ENCODE measurements at regions not wholly inside any gene's neighbourhood (a gene's known extent, or its start where the extent isn't known, plus 50 kb on each side); places are given as distances from the start of the nearest gene placed in this dataset.

GRCh38 chr14:21882226-21882625, 208.6 kb upstream of the OR4E1 start:
- H3K4me1 ChIP-seq (ENCODE audit: insufficient read depth, insufficient read length), result no peaks in the 10 kb centered on the region
- no peak for TF ChIP-seq ZNF274 (IDR thresholded peaks at IDR 0.05; ENCODE audit: low read depth, low read length)
- TF ChIP-seq SUZ12 (IDR thresholded peaks at IDR 0.05; ENCODE audit: extremely low read depth, insufficient read depth, insufficient read length), result no peak
- no peak for TF ChIP-seq YY1 (IDR thresholded peaks at IDR 0.05; ENCODE audit: insufficient read depth, insufficient read length)
- no peaks in the 10 kb centered on the region for H3K27me3 ChIP-seq (ENCODE audit: insufficient read depth, insufficient read length)
- no peaks in the 10 kb centered on the region for H3K36me3 ChIP-seq (ENCODE audit: insufficient read depth, insufficient read length, low read length)
- H3K4me3 ChIP-seq (ENCODE audit: insufficient read length, low read depth), result no peak overlapping the region
- no peak for DNase-seq (ENCODE audit: low read depth, low spot score)
- no peak overlapping the region for H3K9ac ChIP-seq (ENCODE audit: insufficient read length, low read depth)
- no peaks in the 10 kb centered on the region for H3K9me3 ChIP-seq (ENCODE audit: insufficient read depth, low read length)

- Histone ChIP-seq H3K4me1 (ENCODE audit: insufficient read depth, insufficient read length) (no peaks in the 10 kb centered on the region), H3K4me3 (ENCODE audit: insufficient read length, low read depth) (no peak overlapping the region), H3K9ac (ENCODE audit: insufficient read length, low read depth) (no peak overlapping the region), H3K36me3 (ENCODE audit: insufficient read depth, insufficient read length, low read length) (no peaks in the 10 kb centered on the region), H3K27me3 (ENCODE audit: insufficient read depth, insufficient read length) (no peaks in the 10 kb centered on the region), H3K9me3 (ENCODE audit: insufficient read depth, low read length) (no peaks in the 10 kb centered on the region)
- no peak for TF ChIP-seq ZNF274 (IDR thresholded peaks at IDR 0.05; ENCODE audit: low read depth, low read length)
- DNase-seq (ENCODE audit: low read depth, low spot score), result no peak
Measured at GRCh38 chr14:21880918-21881317, 207.3 kb upstream of the OR4E1 start.

GRCh38 chr14:21875791-21876190, 202.2 kb upstream of the OR4E1 start:
- Histone ChIP-seq H3K9ac (ENCODE audit: insufficient read length, low read depth) (no peak overlapping the region), H3K9me3 (ENCODE audit: insufficient read depth, low read length) (no peaks in the 10 kb centered on the region), H3K27me3 (ENCODE audit: insufficient read depth, insufficient read length) (no peaks in the 10 kb centered on the region), H3K4me1 (ENCODE audit: insufficient read depth, insufficient read length) (no peaks in the 10 kb centered on the region), H3K36me3 (ENCODE audit: insufficient read depth, insufficient read length, low read length) (no peaks in the 10 kb centered on the region), H3K4me3 (ENCODE audit: insufficient read length, low read depth) (no peak overlapping the region)
- no peak for TF ChIP-seq SUZ12 (IDR thresholded peaks at IDR 0.05; ENCODE audit: extremely low read depth, insufficient read depth, insufficient read length)
- no peak for TF ChIP-seq ZNF274 (IDR thresholded peaks at IDR 0.05; ENCODE audit: low read depth, low read length)
- TF ChIP-seq YY1 (IDR thresholded peaks at IDR 0.05; ENCODE audit: insufficient read depth, insufficient read length), result no peak
- DNase-seq (ENCODE audit: low read depth, low spot score), result no peak

GRCh38 chr14:21874946-21875345, 201.3 kb upstream of the OR4E1 start:
- Histone ChIP-seq H3K4me3 (ENCODE audit: insufficient read length, low read depth) (no peak overlapping the region), H3K4me1 (ENCODE audit: insufficient read depth, insufficient read length) (no peaks in the 10 kb centered on the region), H3K27me3 (ENCODE audit: insufficient read depth, insufficient read length) (no peaks in the 10 kb centered on the region), H3K9ac (ENCODE audit: insufficient read length, low read depth) (no peak overlapping the region), H3K36me3 (ENCODE audit: insufficient read depth, insufficient read length, low read length) (no peaks in the 10 kb centered on the region), H3K9me3 (ENCODE audit: insufficient read depth, low read length) (no peaks in the 10 kb centered on the region)
- TF ChIP-seq ZNF274 (IDR thresholded peaks at IDR 0.05; ENCODE audit: low read depth, low read length) (no peak), SUZ12 (IDR thresholded peaks at IDR 0.05; ENCODE audit: extremely low read depth, insufficient read depth, insufficient read length) (no peak), YY1 (IDR thresholded peaks at IDR 0.05; ENCODE audit: insufficient read depth, insufficient read length) (no peak)
- DNase-seq (ENCODE audit: low read depth, low spot score), result no peak

- Histone ChIP-seq H3K4me1 (ENCODE audit: insufficient read depth, insufficient read length) (no peaks in the 10 kb centered on the region), H3K4me3 (ENCODE audit: insufficient read length, low read depth) (no peak overlapping the region), H3K36me3 (ENCODE audit: insufficient read depth, insufficient read length, low read length) (no peaks in the 10 kb centered on the region), H3K9ac (ENCODE audit: insufficient read length, low read depth) (no peak overlapping the region), H3K9me3 (ENCODE audit: insufficient read depth, low read length) (no peaks in the 10 kb centered on the region), H3K27me3 (ENCODE audit: insufficient read depth, insufficient read length) (no peaks in the 10 kb centered on the region)
- no peak for DNase-seq (ENCODE audit: low read depth, low spot score)
- TF ChIP-seq YY1 (IDR thresholded peaks at IDR 0.05; ENCODE audit: insufficient read depth, insufficient read length) (no peak), ZNF274 (IDR thresholded peaks at IDR 0.05; ENCODE audit: low read depth, low read length) (no peak), SUZ12 (IDR thresholded peaks at IDR 0.05; ENCODE audit: extremely low read depth, insufficient read depth, insufficient read length) (no peak)
Measured at GRCh38 chr14:21874167-21874566, 200.5 kb upstream of the OR4E1 start.

GRCh38 chr14:21868442-21869046, 194.9 kb upstream of the OR4E1 start:
- TF ChIP-seq YY1 (IDR thresholded peaks at IDR 0.05; ENCODE audit: insufficient read depth, insufficient read length) (no peak), SUZ12 (IDR thresholded peaks at IDR 0.05; ENCODE audit: extremely low read depth, insufficient read depth, insufficient read length) (no peak), ZNF274 (IDR thresholded peaks at IDR 0.05; ENCODE audit: low read depth, low read length) (no peak)
- H3K9ac ChIP-seq (ENCODE audit: insufficient read length, low read depth), result no peak overlapping the region
- no peaks in the 10 kb centered on the region for H3K36me3 ChIP-seq (ENCODE audit: insufficient read depth, insufficient read length, low read length)
- no peak overlapping the region for H3K4me3 ChIP-seq (ENCODE audit: insufficient read length, low read depth)
- H3K9me3 ChIP-seq (ENCODE audit: insufficient read depth, low read length), result no peaks in the 10 kb centered on the region
- H3K4me1 ChIP-seq (ENCODE audit: insufficient read depth, insufficient read length), result no peaks in the 10 kb centered on the region
- DNase-seq (ENCODE audit: low read depth, low spot score), result peak; percentile 27
- no peaks in the 10 kb centered on the region for H3K27me3 ChIP-seq (ENCODE audit: insufficient read depth, insufficient read length)

- H3K36me3 ChIP-seq (ENCODE audit: insufficient read depth, insufficient read length, low read length), result no peaks in the 10 kb centered on the region
- H3K4me1 ChIP-seq (ENCODE audit: insufficient read depth, insufficient read length), result no peaks in the 10 kb centered on the region
- no peak for DNase-seq (ENCODE audit: low read depth, low spot score)
- no peaks in the 10 kb centered on the region for H3K27me3 ChIP-seq (ENCODE audit: insufficient read depth, insufficient read length)
- no peak overlapping the region for H3K4me3 ChIP-seq (ENCODE audit: insufficient read length, low read depth)
- no peaks in the 10 kb centered on the region for H3K9me3 ChIP-seq (ENCODE audit: insufficient read depth, low read length)
- no peak for TF ChIP-seq ZNF274 (IDR thresholded peaks at IDR 0.05; ENCODE audit: low read depth, low read length)
- no peak for TF ChIP-seq YY1 (IDR thresholded peaks at IDR 0.05; ENCODE audit: insufficient read depth, insufficient read length)
- no peak for TF ChIP-seq SUZ12 (IDR thresholded peaks at IDR 0.05; ENCODE audit: extremely low read depth, insufficient read depth, insufficient read length)
- no peak overlapping the region for H3K9ac ChIP-seq (ENCODE audit: insufficient read length, low read depth)
Measured at GRCh38 chr14:21867541-21867940, 193.9 kb upstream of the OR4E1 start.

All from NT2/D1 (cell line).